ENCODE measurements at regions not wholly inside any gene's neighbourhood (a gene's known extent, or its start where the extent isn't known, plus 50 kb on each side); places are given as distances from the start of the nearest gene placed in this dataset.

DNA sequence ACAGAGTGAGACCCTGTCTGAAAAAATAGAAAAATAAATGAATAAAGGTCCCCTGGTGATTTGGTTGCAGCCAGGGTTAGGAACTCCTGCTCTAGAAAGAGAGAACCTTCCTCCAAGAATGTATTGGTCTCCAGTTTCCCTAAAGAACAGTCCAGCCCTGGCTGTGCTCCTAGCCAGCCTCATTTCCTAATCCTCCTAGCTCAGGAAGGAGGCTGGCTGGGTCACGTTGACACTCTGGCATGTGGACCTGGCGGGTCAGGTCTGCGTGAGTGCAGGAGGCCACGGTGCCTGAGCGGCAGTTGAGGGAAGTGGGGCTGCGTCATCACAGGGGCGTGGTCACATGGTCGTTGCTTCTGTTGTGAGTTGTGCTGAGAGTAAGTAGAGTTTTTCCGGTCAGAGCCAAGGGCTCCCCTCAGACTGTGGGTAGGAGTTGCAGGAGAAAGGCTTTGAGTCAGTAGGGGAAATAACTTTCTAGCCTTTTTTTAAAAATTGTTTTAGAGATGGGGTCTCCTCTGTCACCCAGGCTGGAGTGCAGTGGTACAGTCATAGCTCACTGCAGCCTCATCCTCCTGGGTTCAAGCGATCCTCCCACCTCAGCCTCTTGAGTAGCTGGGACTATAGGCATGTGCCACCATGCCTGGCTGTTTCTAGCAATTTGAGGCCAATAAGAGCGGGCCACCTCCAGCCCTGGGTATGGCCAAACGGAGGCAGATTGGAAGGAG lies 194.0 kb upstream of the CIBAR2 start (continued):
- TF ChIP-seq, protein P1, sequence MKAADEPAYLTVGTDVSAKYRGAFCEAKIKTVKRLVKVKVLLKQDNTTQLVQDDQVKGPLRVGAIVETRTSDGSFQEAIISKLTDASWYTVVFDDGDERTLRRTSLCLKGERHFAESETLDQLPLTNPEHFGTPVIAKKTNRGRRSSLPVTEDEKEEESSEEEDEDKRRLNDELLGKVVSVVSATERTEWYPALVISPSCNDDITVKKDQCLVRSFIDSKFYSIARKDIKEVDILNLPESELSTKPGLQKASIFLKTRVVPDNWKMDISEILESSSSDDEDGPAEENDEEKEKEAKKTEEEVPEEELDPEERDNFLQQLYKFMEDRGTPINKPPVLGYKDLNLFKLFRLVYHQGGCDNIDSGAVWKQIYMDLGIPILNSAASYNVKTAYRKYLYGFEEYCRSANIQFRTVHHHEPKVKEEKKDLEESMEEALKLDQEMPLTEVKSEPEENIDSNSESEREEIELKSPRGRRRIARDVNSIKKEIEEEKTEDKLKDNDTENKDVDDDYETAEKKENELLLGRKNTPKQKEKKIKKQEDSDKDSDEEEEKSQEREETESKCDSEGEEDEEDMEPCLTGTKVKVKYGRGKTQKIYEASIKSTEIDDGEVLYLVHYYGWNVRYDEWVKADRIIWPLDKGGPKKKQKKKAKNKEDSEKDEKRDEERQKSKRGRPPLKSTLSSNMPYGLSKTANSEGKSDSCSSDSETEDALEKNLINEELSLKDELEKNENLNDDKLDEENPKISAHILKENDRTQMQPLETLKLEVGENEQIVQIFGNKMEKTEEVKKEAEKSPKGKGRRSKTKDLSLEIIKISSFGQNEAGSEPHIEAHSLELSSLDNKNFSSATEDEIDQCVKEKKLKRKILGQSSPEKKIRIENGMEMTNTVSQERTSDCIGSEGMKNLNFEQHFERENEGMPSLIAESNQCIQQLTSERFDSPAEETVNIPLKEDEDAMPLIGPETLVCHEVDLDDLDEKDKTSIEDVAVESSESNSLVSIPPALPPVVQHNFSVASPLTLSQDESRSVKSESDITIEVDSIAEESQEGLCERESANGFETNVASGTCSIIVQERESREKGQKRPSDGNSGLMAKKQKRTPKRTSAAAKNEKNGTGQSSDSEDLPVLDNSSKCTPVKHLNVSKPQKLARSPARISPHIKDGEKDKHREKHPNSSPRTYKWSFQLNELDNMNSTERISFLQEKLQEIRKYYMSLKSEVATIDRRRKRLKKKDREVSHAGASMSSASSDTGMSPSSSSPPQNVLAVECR (CRISPR knock-in tag; IDR thresholded peaks at IDR 0.05; ENCODE audit: borderline replicate concordance) = peak; percentile 76
- TF ChIP-seq ATF7 (IDR thresholded peaks at IDR 0.05) (no peak), ATF7 (CRISPR knock-in tag; IDR thresholded peaks at IDR 0.05) (0 out of 2 replicates have a peak, but pooled peaks have one; percentile 43), IKZF4 (CRISPR knock-in tag; IDR thresholded peaks at IDR 0.05; ENCODE audit: borderline replicate concordance, low read depth, not compliant biosample characterization) (no peak), STAT6 (CRISPR knock-in tag; IDR thresholded peaks at IDR 0.05; ENCODE audit: borderline replicate concordance) (no peak), CREBL2 (CRISPR knock-in tag; IDR thresholded peaks at IDR 0.05; ENCODE audit: borderline replicate concordance) (no peak), TRIM22 (IDR thresholded peaks at IDR 0.05) (no peak), SKIL (CRISPR knock-in tag; IDR thresholded peaks at IDR 0.05; ENCODE audit: borderline replicate concordance) (peak; percentile 88), KLF16 (CRISPR knock-in tag; IDR thresholded peaks at IDR 0.05) (0 out of 4 replicates have a peak, but pooled peaks of 1 of the 2 experiments have one; percentile 52), GABPA (IDR thresholded peaks at IDR 0.05; ENCODE audit: low read depth, low read length) (no peak), GABPA (CRISPR knock-in tag; IDR thresholded peaks at IDR 0.05; ENCODE audit: low read depth) (peak; percentile 48; the same call in 1 of the 2 replicates), HNRNPK (IDR thresholded peaks at IDR 0.05; ENCODE audit: low read depth, low read length, poor library complexity, severe bottlenecking) (no peak), ZNF33B (CRISPR knock-in tag; IDR thresholded peaks at IDR 0.05) (0 out of 2 replicates have a peak, but pooled peaks have one; percentile 39)
- TF ChIP-seq, protein P2, sequence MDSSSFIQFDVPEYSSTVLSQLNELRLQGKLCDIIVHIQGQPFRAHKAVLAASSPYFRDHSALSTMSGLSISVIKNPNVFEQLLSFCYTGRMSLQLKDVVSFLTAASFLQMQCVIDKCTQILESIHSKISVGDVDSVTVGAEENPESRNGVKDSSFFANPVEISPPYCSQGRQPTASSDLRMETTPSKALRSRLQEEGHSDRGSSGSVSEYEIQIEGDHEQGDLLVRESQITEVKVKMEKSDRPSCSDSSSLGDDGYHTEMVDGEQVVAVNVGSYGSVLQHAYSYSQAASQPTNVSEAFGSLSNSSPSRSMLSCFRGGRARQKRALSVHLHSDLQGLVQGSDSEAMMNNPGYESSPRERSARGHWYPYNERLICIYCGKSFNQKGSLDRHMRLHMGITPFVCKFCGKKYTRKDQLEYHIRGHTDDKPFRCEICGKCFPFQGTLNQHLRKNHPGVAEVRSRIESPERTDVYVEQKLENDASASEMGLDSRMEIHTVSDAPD (CRISPR knock-in tag; IDR thresholded peaks at IDR 0.05) = 0 out of 2 replicates have a peak, but pooled peaks have one; percentile 64
